Hepatocyte (in vitro differentiated cells): ENCODE measurements at regions not wholly inside any gene's neighbourhood (a gene's known extent, or its start where the extent isn't known, plus 50 kb on each side); places are given as distances from the start of the nearest gene placed in this dataset.

Experiments
- EZH2 ChIP-seq: fragments of 200-600 bp; sonication (generic); IDR thresholded peaks from 2 replicates; pipeline ENCODE4 v1.6.1; 2016; ENCODE audit warnings: antibody characterized with exemption, mild to moderate bottlenecking, borderline replicate concordance
- EZH2phosphoT487 ChIP-seq: fragments of 200-600 bp; sonication (generic); IDR thresholded peaks from one replicate; pipeline ENCODE4 v1.6.1; 2018; ENCODE audit warnings: antibody characterized with exemption, mild to moderate bottlenecking, low read depth, moderate library complexity; ENCODE audit not compliant: unreplicated experiment, severe bottlenecking
- TF ChIP-seq, protein P1 (sequence below): fragments of 200-600 bp; sonication (generic); IDR thresholded peaks from 2 replicates; pipeline ENCODE4 v1.5.1; 2016; ENCODE audit warnings: antibody characterized with exemption, mild to moderate bottlenecking; ENCODE audit not compliant: poor library complexity

DNA sequence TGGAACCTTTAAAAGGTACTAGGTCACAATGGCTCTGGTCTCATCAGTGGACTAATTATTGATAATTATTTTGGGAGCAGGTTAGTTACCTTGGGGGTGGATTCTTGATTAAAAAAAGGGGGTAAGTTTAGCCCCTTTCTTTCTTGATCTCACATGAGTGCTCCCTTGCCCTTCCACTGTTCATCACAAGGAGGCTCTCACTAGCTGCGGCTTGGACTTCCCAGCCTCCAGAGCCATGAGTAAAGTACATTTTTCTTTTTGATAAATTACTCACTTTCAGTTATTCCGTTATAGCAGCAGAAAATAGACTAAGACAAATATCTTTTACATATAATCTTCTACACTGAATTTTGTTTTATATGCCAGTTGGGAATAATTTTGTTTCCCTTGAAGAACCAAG is 254.8 kb upstream of the DEPDC1 start:
- TF ChIP-seq, protein P1, sequence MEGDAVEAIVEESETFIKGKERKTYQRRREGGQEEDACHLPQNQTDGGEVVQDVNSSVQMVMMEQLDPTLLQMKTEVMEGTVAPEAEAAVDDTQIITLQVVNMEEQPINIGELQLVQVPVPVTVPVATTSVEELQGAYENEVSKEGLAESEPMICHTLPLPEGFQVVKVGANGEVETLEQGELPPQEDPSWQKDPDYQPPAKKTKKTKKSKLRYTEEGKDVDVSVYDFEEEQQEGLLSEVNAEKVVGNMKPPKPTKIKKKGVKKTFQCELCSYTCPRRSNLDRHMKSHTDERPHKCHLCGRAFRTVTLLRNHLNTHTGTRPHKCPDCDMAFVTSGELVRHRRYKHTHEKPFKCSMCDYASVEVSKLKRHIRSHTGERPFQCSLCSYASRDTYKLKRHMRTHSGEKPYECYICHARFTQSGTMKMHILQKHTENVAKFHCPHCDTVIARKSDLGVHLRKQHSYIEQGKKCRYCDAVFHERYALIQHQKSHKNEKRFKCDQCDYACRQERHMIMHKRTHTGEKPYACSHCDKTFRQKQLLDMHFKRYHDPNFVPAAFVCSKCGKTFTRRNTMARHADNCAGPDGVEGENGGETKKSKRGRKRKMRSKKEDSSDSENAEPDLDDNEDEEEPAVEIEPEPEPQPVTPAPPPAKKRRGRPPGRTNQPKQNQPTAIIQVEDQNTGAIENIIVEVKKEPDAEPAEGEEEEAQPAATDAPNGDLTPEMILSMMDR: no peak
- TF ChIP-seq EZH2: no peak
- TF ChIP-seq EZH2phosphoT487: no peak
